ENCODE measurements at regions not wholly inside any gene's neighbourhood (a gene's known extent, or its start where the extent isn't known, plus 50 kb on each side); places are given as distances from the start of the nearest gene placed in this dataset.

DNA sequence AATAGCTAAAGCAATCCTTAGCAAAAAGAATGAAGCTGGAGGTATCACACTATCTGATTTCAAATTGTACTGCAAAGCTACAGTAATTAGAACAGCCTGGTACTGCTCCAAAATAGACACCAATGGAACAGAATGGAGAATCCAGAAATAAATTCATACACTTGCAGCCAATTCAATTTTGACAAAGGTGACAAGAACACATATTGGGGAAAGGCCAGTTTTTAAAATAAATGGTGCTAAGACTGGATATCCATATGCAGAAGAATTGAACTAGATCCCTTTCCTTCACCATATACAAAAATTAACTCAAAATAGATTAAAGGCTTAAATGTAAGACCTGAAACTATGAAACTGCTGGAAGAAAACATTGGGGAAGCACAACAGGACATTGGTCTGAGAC is 748.5 kb downstream of the DNAJB9 start:
- TF ChIP-seq, protein P1, sequence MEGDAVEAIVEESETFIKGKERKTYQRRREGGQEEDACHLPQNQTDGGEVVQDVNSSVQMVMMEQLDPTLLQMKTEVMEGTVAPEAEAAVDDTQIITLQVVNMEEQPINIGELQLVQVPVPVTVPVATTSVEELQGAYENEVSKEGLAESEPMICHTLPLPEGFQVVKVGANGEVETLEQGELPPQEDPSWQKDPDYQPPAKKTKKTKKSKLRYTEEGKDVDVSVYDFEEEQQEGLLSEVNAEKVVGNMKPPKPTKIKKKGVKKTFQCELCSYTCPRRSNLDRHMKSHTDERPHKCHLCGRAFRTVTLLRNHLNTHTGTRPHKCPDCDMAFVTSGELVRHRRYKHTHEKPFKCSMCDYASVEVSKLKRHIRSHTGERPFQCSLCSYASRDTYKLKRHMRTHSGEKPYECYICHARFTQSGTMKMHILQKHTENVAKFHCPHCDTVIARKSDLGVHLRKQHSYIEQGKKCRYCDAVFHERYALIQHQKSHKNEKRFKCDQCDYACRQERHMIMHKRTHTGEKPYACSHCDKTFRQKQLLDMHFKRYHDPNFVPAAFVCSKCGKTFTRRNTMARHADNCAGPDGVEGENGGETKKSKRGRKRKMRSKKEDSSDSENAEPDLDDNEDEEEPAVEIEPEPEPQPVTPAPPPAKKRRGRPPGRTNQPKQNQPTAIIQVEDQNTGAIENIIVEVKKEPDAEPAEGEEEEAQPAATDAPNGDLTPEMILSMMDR (IDR thresholded peaks at IDR 0.05; ENCODE audit: control insufficient read depth, extremely low read depth, insufficient read depth): no peak
- no peak overlapping the region for H3K4me3 ChIP-seq (ENCODE audit: low read depth, low read length)
- no peak for DNase-seq (ENCODE audit: low read depth)

DNA sequence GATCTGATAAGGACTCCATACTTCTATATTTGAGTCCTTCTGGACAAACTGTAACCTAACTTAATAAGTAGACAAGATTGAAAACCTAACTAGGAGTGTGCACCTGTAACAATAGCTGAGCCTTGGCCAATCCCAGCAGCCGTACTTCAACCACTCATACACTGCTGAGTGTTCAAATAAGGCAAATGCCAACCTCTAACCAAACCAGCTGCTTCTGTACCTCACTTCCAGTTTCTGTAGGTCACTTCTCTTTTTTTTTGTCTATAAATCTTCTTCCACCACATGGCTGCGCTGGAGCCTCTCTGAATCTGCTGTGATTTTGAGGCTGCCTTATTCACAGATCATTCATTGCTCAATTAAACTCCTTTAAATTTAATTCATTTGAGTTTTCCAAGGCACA is 753.2 kb downstream of the DNAJB9 start:
- TF ChIP-seq, protein P1 (IDR thresholded peaks at IDR 0.05; ENCODE audit: control insufficient read depth, extremely low read depth, insufficient read depth): no peak
- no peak for DNase-seq (ENCODE audit: low read depth)

DNA sequence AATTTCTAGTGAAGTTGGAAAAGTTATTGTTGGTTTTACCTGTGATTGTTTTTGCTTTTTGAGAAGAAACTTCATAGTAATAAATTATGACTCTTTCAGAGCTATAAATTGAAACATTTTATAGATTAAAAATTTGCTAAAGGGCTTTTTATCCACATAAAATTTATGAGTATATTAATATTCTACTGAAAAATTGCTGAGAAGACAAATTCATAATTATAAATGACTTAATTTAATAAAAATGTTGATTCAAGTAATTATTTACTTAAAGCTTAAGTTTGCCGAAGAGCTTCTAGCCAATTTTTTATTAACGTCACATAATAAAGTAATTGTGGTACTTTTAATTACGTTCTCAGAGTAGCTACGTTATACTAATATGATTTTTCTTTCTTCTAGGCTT is 761.7 kb downstream of the DNAJB9 start:
- no peak overlapping the region for H3K4me3 ChIP-seq (ENCODE audit: low read depth, low read length)

More for the DNA sequence above, 753.2 kb downstream of the DNAJB9 start:
- H3K4me3 ChIP-seq (ENCODE audit: low read depth, low read length): no peak overlapping the region

DNA sequence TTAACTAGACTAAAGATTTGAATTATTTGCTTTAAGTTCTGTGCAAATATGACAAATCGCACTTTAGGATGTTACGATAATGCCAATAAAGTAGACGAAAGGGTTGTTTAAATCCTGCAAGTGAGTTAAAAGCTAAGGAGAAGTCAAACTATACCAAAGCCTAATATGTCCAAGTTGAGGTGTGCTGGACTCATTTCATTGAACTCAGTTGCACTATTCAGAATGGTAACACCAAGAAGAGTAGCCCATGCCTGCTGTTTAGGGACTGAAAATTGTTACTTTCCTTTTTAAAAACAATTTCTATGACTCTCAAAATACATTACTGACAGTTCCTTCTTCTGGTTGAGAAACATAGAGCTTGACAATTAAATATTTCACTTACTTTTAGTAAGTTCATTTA is 766.3 kb downstream of the DNAJB9 start:
- no peak for DNase-seq (ENCODE audit: low read depth)
- TF ChIP-seq, protein P1 (IDR thresholded peaks at IDR 0.05; ENCODE audit: control insufficient read depth, extremely low read depth, insufficient read depth): no peak
- H3K4me3 ChIP-seq (ENCODE audit: low read depth, low read length): no peak overlapping the region

More for the DNA sequence above, 761.7 kb downstream of the DNAJB9 start:
- TF ChIP-seq, protein P1 (IDR thresholded peaks at IDR 0.05; ENCODE audit: control insufficient read depth, extremely low read depth, insufficient read depth): no peak
- DNase-seq (ENCODE audit: low read depth): no peak

DNA sequence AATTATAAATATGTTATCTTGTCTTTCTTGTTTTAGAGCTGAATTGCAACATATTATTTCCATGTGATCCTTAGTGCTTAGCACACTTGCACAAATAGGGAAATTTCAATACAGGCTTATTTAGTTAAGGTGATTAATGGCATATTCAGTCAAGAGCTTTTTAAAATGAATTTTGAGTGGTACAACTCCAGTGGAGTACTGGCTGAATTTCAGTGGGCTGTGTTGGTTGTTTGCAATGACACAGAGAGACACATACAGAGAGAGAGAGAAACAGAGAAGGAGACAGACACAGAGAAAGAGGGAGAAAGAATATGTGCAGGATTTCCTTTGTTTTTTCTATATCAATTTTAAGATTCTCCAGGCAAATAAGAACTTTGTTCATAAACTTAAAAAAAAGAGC is 766.9 kb downstream of the DNAJB9 start:
- TF ChIP-seq, protein P1 (IDR thresholded peaks at IDR 0.05; ENCODE audit: control insufficient read depth, extremely low read depth, insufficient read depth): no peak
- H3K4me3 ChIP-seq (ENCODE audit: low read depth, low read length): no peak overlapping the region
- no peak for DNase-seq (ENCODE audit: low read depth)

DNA sequence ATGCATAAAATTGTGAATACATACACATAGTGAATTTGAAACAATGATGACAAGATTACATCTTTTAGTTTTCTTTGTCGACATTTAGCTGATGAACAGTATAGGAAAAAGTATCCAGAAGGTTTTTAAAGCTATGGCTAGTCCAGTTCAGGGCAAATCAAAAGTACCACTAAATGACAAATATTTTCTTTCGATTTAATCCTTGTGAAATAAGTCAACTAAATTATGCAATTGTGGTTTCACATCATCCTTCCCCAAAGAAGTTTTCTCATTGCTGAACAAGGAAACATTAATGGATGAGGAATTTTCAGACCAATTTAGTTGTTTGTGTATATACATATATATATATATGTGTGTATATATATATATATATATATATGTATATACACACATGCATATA is 774.0 kb downstream of the DNAJB9 start:
- TF ChIP-seq, protein P1 (IDR thresholded peaks at IDR 0.05; ENCODE audit: control insufficient read depth, extremely low read depth, insufficient read depth): no peak
- no peak for DNase-seq (ENCODE audit: low read depth)
- H3K4me3 ChIP-seq (ENCODE audit: low read depth, low read length): no peak overlapping the region

DNA sequence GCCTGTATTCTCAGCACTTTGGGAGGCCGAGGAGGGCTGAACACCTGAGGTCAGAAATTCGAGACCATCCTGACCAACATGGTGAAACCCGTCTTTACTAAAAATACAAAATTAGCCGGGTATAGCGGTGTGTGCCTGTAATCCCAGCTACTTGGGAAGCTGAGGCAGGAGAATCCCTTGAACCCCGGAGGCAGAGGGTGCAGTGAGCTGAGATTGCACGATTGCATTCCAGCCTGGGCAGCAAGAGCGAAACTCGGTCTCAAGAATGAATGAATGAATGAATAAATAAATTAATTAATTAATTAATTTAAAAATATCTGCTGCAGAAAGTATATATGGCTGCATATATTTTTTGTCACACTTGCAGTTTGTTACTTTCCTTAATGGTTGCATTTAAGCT is 781.8 kb downstream of the DNAJB9 start:
- TF ChIP-seq, protein P1 (IDR thresholded peaks at IDR 0.05; ENCODE audit: control insufficient read depth, extremely low read depth, insufficient read depth): no peak
- no peak for DNase-seq (ENCODE audit: low read depth)
- no peak overlapping the region for H3K4me3 ChIP-seq (ENCODE audit: low read depth, low read length)
